ENCODE measurements at regions not wholly inside any gene's neighbourhood (a gene's known extent, or its start where the extent isn't known, plus 50 kb on each side); places are given as distances from the start of the nearest gene placed in this dataset.
A peak's percentile ranks its signal among the peaks of the same experiment; 100 is the strongest.

DNA sequence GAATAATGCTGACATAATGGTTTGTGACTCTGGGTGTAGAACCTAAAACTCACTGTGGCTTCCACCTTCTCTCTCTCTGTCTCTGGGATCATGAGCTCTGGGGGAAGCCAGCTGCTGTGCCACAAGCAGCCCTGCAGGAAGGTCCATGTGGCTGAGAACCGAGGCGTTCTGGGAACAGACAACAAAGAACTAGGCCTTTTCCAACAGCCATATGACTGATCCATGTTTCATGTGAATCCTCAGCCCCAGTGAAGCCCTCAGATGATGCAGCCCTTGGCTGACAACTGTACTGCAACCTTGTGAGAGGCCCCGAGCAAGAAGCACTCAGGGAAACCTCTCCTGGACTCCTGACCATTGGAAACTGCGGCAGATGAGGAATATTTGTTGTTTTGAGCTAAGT lies 56.6 kb downstream of the HLA-G start:
- H3K4me3 ChIP-seq = no peak overlapping the region
- no peak overlapping the region for H3K27ac ChIP-seq
- no peaks in the 10 kb centered on the region for H3K36me3 ChIP-seq
- H3K9me3 ChIP-seq = no peaks in the 10 kb centered on the region
- no peaks in the 10 kb centered on the region for H3K27me3 ChIP-seq
- TF ChIP-seq, protein P1, sequence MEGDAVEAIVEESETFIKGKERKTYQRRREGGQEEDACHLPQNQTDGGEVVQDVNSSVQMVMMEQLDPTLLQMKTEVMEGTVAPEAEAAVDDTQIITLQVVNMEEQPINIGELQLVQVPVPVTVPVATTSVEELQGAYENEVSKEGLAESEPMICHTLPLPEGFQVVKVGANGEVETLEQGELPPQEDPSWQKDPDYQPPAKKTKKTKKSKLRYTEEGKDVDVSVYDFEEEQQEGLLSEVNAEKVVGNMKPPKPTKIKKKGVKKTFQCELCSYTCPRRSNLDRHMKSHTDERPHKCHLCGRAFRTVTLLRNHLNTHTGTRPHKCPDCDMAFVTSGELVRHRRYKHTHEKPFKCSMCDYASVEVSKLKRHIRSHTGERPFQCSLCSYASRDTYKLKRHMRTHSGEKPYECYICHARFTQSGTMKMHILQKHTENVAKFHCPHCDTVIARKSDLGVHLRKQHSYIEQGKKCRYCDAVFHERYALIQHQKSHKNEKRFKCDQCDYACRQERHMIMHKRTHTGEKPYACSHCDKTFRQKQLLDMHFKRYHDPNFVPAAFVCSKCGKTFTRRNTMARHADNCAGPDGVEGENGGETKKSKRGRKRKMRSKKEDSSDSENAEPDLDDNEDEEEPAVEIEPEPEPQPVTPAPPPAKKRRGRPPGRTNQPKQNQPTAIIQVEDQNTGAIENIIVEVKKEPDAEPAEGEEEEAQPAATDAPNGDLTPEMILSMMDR (IDR thresholded peaks at IDR 0.05) = no peak
- no peak for TF ChIP-seq POLR2A (IDR thresholded peaks at IDR 0.05)
- DNase-seq = no peak
- peaks cover 0 to 5% (median 0%) of the 10 kb centered on the region in 4 donors for H3K4me1 ChIP-seq

DNA sequence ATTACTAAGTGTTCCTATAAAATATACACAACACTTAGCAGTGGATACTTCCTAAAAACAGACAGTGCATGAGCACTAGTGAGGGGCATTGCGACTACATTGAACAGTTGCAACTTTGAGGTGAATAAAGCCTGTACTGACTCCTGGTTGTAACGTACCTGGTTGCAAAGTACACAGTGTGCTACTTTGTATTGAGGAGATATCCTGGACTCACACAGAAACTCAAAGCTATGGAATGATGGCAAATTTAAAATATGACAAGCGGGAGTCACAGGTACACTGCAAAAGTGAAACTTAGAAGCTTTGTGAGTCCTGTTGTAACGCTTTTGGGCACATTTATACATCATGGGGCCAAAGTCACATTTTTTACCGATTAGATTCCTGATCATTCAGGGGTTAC lies 55.6 kb upstream of the HLA-A start:
- Histone ChIP-seq H3K4me3 (peak overlapping the region in 3 of 4 donors; percentile 62 to 92 (median 64)), H3K36me3 (no peaks in the 10 kb centered on the region), H3K4me1 (peaks cover 0 to 5% (median 0%) of the 10 kb centered on the region in 4 donors), H3K9me3 (no peaks in the 10 kb centered on the region), H3K27me3 (no peaks in the 10 kb centered on the region), H3K27ac (peak overlapping the region in 3 of 4 donors; percentile 90 to 99 (median 91))
- DNase-seq = no peak
- no peak for TF ChIP-seq POLR2A (IDR thresholded peaks at IDR 0.05)
- TF ChIP-seq, protein P1 (IDR thresholded peaks at IDR 0.05) = no peak

DNA sequence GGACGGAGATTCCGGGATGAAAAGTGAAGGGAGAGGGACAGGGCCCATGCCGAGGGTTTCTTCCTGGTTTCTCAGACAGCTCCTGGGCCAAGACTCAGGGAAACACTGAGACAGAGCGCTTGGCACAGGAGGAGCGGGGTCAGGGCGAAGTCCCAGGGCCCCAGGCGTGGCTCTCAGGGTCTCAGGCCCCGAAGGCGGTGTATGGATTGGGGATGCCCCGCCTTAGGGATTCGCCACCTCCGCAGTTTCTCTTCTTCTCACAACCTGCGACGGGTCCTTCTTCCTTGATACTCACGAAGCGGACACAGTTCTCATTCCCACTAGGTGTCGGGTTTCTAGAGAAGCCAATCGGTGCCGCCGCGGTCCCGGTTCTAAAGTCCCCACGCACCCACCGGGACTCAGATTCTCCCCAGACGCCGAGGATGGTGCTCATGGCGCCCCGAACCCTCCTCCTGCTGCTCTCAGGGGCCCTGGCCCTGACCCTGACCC lies 55.0 kb upstream of the HLA-A start:
- TF ChIP-seq, protein P1 (IDR thresholded peaks at IDR 0.05) = peak in 1 of 6 experiments; percentile 2
- peak in 1 of 2 donors; percentile 57 for TF ChIP-seq POLR2A (IDR thresholded peaks at IDR 0.05)
- no peaks in the 10 kb centered on the region for H3K36me3 ChIP-seq
- peak overlapping the region in 3 of 4 donors; percentile 62 to 92 (median 64) for H3K4me3 ChIP-seq
- peak overlapping the region in 3 of 4 donors; percentile 90 to 99 (median 91) for H3K27ac ChIP-seq
- H3K27me3 ChIP-seq = no peaks in the 10 kb centered on the region
- DNase-seq = peak in 2 of 3 donors; percentile 71 to 87
- H3K9me3 ChIP-seq = no peaks in the 10 kb centered on the region
- H3K4me1 ChIP-seq = peaks cover 0 to 5% (median 0%) of the 10 kb centered on the region in 4 donors

DNA sequence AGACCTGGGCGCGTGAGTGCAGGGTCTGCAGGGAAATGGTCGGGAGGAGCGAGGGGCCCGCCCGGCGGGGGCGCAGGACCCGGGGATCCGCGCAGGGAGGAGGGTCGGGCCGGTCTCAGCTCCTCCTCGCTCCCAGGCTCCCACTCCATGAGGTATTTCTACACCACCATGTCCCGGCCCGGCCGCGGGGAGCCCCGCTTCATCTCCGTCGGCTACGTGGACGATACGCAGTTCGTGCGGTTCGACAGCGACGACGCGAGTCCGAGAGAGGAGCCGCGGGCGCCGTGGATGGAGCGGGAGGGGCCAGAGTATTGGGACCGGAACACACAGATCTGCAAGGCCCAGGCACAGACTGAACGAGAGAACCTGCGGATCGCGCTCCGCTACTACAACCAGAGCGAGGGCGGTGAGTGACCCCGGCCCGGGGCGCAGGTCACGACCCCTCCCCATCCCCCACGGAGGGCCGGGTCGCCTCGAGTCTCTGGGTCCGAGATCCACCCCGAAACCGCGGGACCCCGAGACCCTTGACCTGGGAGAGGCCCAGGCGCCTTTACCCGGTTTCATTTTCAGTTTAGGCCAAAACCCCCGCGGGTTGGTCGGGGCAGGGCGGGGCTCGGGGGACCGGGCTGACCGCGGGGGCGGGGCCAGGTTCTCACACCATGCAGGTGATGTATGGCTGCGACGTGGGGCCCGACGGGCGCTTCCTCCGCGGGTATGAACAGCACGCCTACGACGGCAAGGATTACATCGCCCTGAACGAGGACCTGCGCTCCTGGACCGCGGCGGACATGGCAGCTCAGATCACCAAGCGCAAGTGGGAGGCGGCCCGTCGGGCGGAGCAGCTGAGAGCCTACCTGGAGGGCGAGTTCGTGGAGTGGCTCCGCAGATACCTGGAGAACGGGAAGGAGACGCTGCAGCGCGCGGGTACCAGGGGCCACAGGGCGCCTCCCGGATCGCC lies 54.2 kb upstream of the HLA-A start:
- Histone ChIP-seq H3K9me3 (no peaks in the 10 kb centered on the region), H3K27me3 (no peaks in the 10 kb centered on the region), H3K4me3 (peak overlapping the region in 3 of 4 donors; percentile 62 to 92 (median 64)), H3K27ac (peak overlapping the region in 3 of 4 donors; percentile 90 to 99 (median 91)), H3K4me1 (peaks cover 0 to 5% (median 0%) of the 10 kb centered on the region in 4 donors), H3K36me3 (no peaks in the 10 kb centered on the region)
- DNase-seq = peak in 2 of 3 donors; percentile 83 to 97
- TF ChIP-seq, protein P1 (IDR thresholded peaks at IDR 0.05) = no peak
- TF ChIP-seq POLR2A (IDR thresholded peaks at IDR 0.05) = peak in 1 of 2 donors; percentile 50
